Activated naive CD8-positive, alpha-beta T cell treated with anti-CD3 and anti-CD28 coated beads for 36 hours (primary cell): ENCODE measurements at regions not wholly inside any gene's neighbourhood (a gene's known extent, or its start where the extent isn't known, plus 50 kb on each side); places are given as distances from the start of the nearest gene placed in this dataset.

Source experiments
- DNase-seq: peaks from one replicate; pipeline ENCODE4 v3.0.0; 2021
- H3K27ac Mint-ChIP-seq: one replicate; pipeline ENCODE4 v1.8.0; 2022; ENCODE audit warnings: mild to moderate bottlenecking, moderate library complexity, mixed read lengths
- H3K27me3 Mint-ChIP-seq: one replicate; pipeline ENCODE4 v1.8.0; 2022; ENCODE audit warnings: mild to moderate bottlenecking, mixed read lengths
- H3K36me3 Mint-ChIP-seq: one replicate; pipeline ENCODE4 v1.8.0; 2021; ENCODE audit warnings: mild to moderate bottlenecking, mixed read lengths
- H3K4me1 Mint-ChIP-seq: one replicate; pipeline ENCODE4 v1.8.0; 2021; ENCODE audit warnings: mixed read lengths
- H3K4me3 Mint-ChIP-seq: one replicate; pipeline ENCODE4 v1.8.0; 2022; ENCODE audit warnings: mild to moderate bottlenecking, moderate library complexity, mixed read lengths
- H3K9me3 Mint-ChIP-seq: one replicate; pipeline ENCODE4 v1.8.0; 2022; ENCODE audit warnings: mixed read lengths

DNA sequence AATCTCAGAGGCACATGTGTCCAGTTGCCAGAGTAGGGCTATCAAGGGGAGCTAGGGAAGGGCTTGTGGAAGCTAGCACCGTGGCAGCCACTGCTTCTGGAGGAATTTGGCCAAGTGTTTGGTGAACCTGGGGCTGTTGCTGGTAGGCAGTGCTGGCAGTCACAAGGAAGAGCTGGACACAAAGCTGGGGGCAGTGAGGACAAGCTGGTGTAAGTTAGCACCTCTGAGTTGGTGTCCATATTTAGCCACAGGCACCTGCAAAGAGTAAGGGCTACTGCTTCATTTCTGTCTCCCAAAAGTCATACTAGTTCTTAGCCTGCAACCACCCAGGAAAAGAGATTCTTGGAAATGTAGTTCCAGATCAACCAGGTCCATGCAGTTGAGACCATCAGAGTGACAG is 359.4 kb downstream of the CSNK1G3 start:
- no peak for DNase-seq
- Mint-ChIP-seq H3K36me3 (no peaks in the 10 kb centered on the region), H3K4me1 (no peaks in the 10 kb centered on the region), H3K9me3 (no peaks in the 10 kb centered on the region), H3K4me3 (no peak overlapping the region), H3K27ac (no peak overlapping the region), H3K27me3 (no peaks in the 10 kb centered on the region)

GRCh38 chr5:123868881-123869280 is 356.9 kb downstream of the CSNK1G3 start:
- Mint-ChIP-seq H3K4me1 (no peaks in the 10 kb centered on the region), H3K36me3 (no peaks in the 10 kb centered on the region), H3K27me3 (no peaks in the 10 kb centered on the region), H3K4me3 (no peak overlapping the region), H3K9me3 (no peaks in the 10 kb centered on the region), H3K27ac (no peak overlapping the region)
- DNase-seq = no peak

DNA sequence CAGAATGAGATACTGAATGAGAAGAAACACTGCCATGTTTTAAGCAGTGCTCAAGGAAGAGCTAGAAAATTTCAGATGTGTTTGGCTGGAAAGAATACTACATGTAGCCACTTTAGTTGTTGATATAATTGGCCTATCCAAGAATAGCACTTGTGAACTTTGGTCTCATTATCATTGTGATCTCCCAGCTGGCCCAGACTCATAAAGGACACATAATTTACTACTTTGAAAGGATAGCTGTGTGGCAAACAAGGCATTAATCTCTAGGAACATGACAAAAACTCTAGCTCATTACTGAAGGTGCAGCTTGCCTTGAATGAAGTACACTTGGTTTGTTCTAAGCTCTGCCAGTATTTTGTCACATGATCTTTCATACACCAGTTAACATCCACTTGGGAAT is 356.3 kb downstream of the CSNK1G3 start:
- no peak overlapping the region for H3K4me3 Mint-ChIP-seq
- no peaks in the 10 kb centered on the region for H3K36me3 Mint-ChIP-seq
- H3K9me3 Mint-ChIP-seq = no peaks in the 10 kb centered on the region
- no peaks in the 10 kb centered on the region for H3K27me3 Mint-ChIP-seq
- H3K27ac Mint-ChIP-seq = no peak overlapping the region
- no peak for DNase-seq
- no peaks in the 10 kb centered on the region for H3K4me1 Mint-ChIP-seq

DNA sequence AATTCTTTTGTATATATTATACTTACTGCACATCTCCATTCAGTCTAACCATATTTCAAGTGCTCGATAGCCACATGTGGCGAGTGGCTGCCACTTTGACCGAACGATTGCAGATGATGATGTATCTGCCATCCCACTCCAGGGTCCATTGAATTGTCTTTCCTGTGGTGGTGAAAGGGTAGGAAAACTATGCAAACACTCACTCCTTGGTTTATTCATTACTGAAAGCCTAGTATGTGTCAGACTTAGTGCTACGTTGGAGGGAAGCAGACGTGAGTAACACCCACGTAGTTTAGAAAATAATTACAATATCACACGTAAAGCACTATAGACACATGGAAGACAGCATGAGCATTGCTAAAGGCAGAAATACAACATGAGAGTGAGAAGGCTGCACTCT is 353.7 kb downstream of the CSNK1G3 start:
- Mint-ChIP-seq H3K9me3 (no peaks in the 10 kb centered on the region), H3K36me3 (no peaks in the 10 kb centered on the region), H3K4me1 (no peaks in the 10 kb centered on the region), H3K27ac (no peak overlapping the region), H3K27me3 (no peaks in the 10 kb centered on the region), H3K4me3 (no peak overlapping the region)
- DNase-seq = no peak

GRCh38 chr5:123864578-123864977 is 352.6 kb downstream of the CSNK1G3 start:
- H3K4me3 Mint-ChIP-seq = no peak overlapping the region
- H3K4me1 Mint-ChIP-seq = no peaks in the 10 kb centered on the region
- no peaks in the 10 kb centered on the region for H3K36me3 Mint-ChIP-seq
- no peak for DNase-seq
- H3K27ac Mint-ChIP-seq = no peak overlapping the region
- no peaks in the 10 kb centered on the region for H3K9me3 Mint-ChIP-seq
- no peaks in the 10 kb centered on the region for H3K27me3 Mint-ChIP-seq

GRCh38 chr5:123858938-123859337 is 347.0 kb downstream of the CSNK1G3 start:
- Mint-ChIP-seq H3K27me3 (no peaks in the 10 kb centered on the region), H3K27ac (no peak overlapping the region), H3K9me3 (no peaks in the 10 kb centered on the region), H3K4me3 (no peak overlapping the region), H3K4me1 (no peaks in the 10 kb centered on the region), H3K36me3 (no peaks in the 10 kb centered on the region)
- DNase-seq = no peak

DNA sequence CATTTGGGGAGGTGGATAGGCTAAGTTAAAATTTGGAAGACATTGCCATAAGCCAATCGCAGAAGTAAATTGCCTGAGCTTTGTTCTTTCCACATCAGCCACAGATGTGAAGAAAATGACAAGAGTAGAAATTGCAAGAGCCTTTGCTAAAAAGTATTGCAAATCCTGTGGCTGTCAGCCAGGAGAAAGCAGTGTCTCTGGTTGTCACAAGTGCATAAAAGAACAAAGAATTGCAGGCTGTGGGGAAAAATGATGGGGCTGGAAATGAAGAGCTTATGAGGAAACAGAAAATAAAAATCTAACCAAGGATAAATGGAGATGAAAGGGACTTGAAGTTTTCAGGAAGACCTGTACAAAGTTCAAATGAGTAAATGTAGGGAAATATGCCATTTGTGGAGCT is 344.8 kb downstream of the CSNK1G3 start:
- H3K4me1 Mint-ChIP-seq = no peaks in the 10 kb centered on the region
- no peaks in the 10 kb centered on the region for H3K36me3 Mint-ChIP-seq
- no peak overlapping the region for H3K4me3 Mint-ChIP-seq
- no peaks in the 10 kb centered on the region for H3K27me3 Mint-ChIP-seq
- no peak overlapping the region for H3K27ac Mint-ChIP-seq
- no peaks in the 10 kb centered on the region for H3K9me3 Mint-ChIP-seq
- DNase-seq = no peak

DNA sequence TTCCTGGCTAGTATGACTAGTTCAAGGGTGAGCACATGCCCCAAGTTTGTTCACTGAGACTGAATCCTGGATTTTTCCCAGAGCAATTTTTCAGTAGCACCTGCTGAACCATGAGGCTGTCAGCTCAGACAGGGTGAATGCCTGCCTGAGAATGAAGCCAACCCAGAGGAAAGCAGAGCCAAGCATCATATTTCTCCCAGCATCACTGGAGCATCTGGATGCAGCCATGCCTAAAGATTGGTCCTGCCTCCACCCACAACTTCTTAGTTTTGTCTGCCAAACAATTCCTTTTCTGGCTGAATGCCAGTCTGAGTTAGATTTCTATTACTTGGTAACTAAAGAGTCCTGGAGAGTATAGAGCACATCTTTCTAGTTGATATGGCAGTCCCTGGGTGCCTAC is 343.6 kb downstream of the CSNK1G3 start:
- Mint-ChIP-seq H3K36me3 (no peaks in the 10 kb centered on the region), H3K4me3 (no peak overlapping the region), H3K27ac (no peak overlapping the region), H3K27me3 (no peaks in the 10 kb centered on the region), H3K9me3 (peaks cover 3% of the 10 kb centered on the region), H3K4me1 (no peaks in the 10 kb centered on the region)
- DNase-seq = no peak

- peaks cover 4% of the 10 kb centered on the region for H3K9me3 Mint-ChIP-seq
- H3K27ac Mint-ChIP-seq = no peak overlapping the region
These were observed 333.6 kb downstream of the CSNK1G3 start for GRCh38 chr5:123845356-123846100.

GRCh38 chr5:123844873-123845272 is 332.9 kb downstream of the CSNK1G3 start:
- H3K9me3 Mint-ChIP-seq = peaks cover 4% of the 10 kb centered on the region
- no peak overlapping the region for H3K27ac Mint-ChIP-seq
- no peak overlapping the region for H3K4me3 Mint-ChIP-seq
- H3K36me3 Mint-ChIP-seq = no peaks in the 10 kb centered on the region
- no peaks in the 10 kb centered on the region for H3K4me1 Mint-ChIP-seq
- no peaks in the 10 kb centered on the region for H3K27me3 Mint-ChIP-seq
- no peak for DNase-seq

More at GRCh38 chr5:123845356-123846100, 333.6 kb downstream of the CSNK1G3 start:
- Mint-ChIP-seq H3K36me3 (no peaks in the 10 kb centered on the region), H3K4me3 (no peak overlapping the region), H3K4me1 (no peaks in the 10 kb centered on the region), H3K27me3 (no peaks in the 10 kb centered on the region)
- DNase-seq = no peak

DNA sequence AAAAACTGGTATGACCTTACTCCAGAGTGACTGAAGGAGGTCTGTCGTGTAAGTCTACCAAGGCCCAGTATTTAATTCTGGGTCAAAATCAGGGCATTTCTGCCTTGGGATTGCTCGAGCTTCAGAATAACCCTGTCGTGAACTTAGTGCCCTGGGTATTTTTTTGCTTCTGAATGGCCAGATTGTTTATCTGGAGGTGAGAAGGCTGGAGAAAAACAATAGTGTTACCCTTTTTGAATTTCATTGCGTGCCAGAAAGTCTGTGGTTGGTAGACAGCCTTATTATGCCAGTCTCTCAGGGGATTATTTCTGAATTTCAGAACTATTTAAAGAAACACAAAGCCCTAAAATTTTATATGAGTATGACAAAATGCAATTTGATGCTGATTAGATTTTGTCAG is 323.4 kb downstream of the CSNK1G3 start:
- Mint-ChIP-seq H3K27me3 (no peaks in the 10 kb centered on the region), H3K36me3 (no peaks in the 10 kb centered on the region), H3K4me1 (no peaks in the 10 kb centered on the region), H3K27ac (no peak overlapping the region), H3K4me3 (no peak overlapping the region), H3K9me3 (no peaks in the 10 kb centered on the region)
- DNase-seq = no peak

GRCh38 chr5:123830575-123830974 is 318.6 kb downstream of the CSNK1G3 start:
- Mint-ChIP-seq H3K27me3 (no peaks in the 10 kb centered on the region), H3K4me3 (no peak overlapping the region), H3K36me3 (no peaks in the 10 kb centered on the region), H3K27ac (no peak overlapping the region), H3K9me3 (no peaks in the 10 kb centered on the region), H3K4me1 (no peaks in the 10 kb centered on the region)
- DNase-seq = no peak

DNA sequence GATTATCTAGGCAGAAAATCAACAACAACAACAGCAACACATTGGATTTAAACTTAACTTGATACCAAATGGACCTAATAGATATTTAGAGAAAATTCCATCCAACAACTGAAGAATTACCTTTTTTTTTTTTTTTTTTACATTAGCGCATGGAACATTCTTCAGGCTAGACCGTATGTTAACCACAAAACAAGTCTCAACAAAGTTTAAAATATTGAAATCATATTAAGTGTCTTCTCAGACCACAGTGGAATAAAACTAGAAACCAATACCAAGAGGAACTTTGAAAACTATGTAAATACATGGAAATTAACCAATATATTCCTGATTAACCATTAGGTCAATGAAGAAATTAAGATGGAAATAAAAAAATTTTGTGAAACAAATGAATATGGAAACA is 315.8 kb downstream of the CSNK1G3 start:
- Mint-ChIP-seq H3K27ac (no peak overlapping the region), H3K36me3 (no peaks in the 10 kb centered on the region), H3K4me1 (no peaks in the 10 kb centered on the region), H3K9me3 (no peaks in the 10 kb centered on the region), H3K27me3 (no peaks in the 10 kb centered on the region), H3K4me3 (no peak overlapping the region)
- DNase-seq = no peak

DNA sequence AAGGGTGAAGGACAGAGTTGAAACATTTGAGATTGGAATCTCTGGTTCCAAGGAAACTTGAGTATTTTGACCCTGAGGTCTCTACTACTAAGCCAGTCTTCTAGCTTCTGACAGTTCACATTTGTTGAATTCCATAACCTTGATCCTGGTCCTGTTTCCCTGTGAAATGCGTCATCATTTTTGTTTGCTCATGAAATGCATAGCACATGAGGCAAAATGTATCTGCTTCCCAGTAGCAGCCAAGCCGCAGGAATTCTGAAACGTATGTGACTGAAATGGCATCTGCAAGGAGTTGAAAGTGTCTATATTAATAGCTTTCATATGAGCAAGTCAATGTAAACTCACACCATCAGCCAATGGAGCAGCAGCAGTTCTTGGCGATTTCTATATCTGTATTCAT is 307.9 kb downstream of the CSNK1G3 start:
- Mint-ChIP-seq H3K27me3 (no peaks in the 10 kb centered on the region), H3K36me3 (no peaks in the 10 kb centered on the region), H3K27ac (no peak overlapping the region), H3K4me1 (no peaks in the 10 kb centered on the region), H3K9me3 (no peaks in the 10 kb centered on the region), H3K4me3 (no peak overlapping the region)
- no peak for DNase-seq

GRCh38 chr5:123819386-123819785 is 307.4 kb downstream of the CSNK1G3 start:
- Mint-ChIP-seq H3K27me3 (no peaks in the 10 kb centered on the region), H3K36me3 (no peaks in the 10 kb centered on the region), H3K27ac (no peak overlapping the region), H3K4me3 (no peak overlapping the region), H3K4me1 (no peaks in the 10 kb centered on the region), H3K9me3 (no peaks in the 10 kb centered on the region)
- no peak for DNase-seq

DNA sequence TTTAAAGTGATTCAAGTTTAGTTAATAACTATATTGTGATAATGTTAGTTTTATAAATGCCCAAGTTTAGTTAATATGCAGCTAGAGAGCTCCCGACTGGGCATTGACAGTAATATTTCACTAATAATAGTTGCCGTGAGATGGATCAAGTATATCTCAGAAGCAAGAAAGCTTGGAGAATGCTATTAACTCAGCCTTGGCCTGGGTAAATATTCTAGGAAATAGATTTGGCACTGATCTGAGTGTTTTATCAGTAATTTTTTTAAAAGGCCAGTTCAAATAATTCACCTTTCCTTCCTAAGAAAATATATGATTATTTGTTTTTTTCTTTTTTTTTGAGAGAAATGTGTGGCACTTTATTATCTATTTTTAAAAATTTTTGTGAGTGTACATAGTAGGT is 305.3 kb downstream of the CSNK1G3 start:
- DNase-seq = no peak
- H3K27ac Mint-ChIP-seq = no peak overlapping the region
- no peaks in the 10 kb centered on the region for H3K9me3 Mint-ChIP-seq
- H3K36me3 Mint-ChIP-seq = no peaks in the 10 kb centered on the region
- H3K4me3 Mint-ChIP-seq = no peak overlapping the region
- no peaks in the 10 kb centered on the region for H3K4me1 Mint-ChIP-seq
- H3K27me3 Mint-ChIP-seq = no peaks in the 10 kb centered on the region
